Germinal center (tissue), 1 donor: ENCODE measurements at regions not wholly inside any gene's neighbourhood (a gene's known extent, or its start where the extent isn't known, plus 50 kb on each side); places are given as distances from the start of the nearest gene placed in this dataset.
"Not testable (repeated sequence)": the region's sequence is repeated elsewhere in the genome, so short reads cannot be mapped to it uniquely, and the experiment has no call there.

Source experiments
- DNase-seq: peaks from one replicate; pipeline ENCODE4 v3.0.0; 2012; ENCODE audit warnings: mixed read lengths, low spot score

DNA sequence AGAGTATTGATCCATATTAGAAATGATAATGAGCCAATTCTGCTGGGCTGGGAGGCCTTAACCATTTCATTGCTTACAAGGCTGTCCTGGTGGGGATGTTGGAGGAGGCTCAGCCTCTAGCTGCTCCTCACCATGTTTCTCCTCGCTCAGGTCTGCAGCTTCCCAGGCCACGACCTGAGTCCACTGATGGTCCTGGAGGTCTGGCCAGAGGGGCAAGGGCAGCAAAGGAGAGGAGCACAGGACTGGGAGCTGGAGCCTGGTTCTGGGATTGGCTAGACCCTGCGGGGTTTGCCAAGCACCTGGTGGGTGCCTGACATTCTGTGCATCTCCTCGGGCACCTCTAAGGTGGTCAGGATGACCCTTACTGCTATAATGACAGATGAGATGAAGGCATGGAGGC lies 92.6 kb downstream of the KIF26A start:
- no peak for DNase-seq

DNA sequence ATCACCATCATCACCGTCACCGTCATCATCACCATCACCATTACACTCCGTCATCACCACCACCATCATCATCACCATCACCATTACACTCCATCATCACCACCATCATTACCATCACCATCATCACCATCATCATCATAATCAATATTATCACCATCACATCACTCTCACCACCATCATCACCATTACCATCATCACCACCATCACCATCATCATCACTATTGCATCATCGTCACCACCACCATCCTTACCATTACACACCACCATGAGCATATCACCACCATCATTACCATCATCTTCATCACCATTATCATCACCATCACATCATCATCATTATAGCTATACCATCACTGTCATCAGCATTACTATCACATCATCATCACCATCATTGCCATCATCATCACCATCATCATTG lies 93.7 kb downstream of the KIF26A start:
- no peak for DNase-seq

- DNase-seq, result not testable (repeated sequence)
Observed at GRCh38 chr14:104234007-104234786, 95.8 kb downstream of the KIF26A start.

GRCh38 chr14:104235686-104236085 lies 97.3 kb downstream of the KIF26A start:
- DNase-seq, result no peak

GRCh38 chr14:104237651-104238423 lies 99.5 kb downstream of the KIF26A start:
- DNase-seq, result no peak

- no peak for DNase-seq
Observed at GRCh38 chr14:104238424-104239184, 100.2 kb downstream of the KIF26A start.

DNA sequence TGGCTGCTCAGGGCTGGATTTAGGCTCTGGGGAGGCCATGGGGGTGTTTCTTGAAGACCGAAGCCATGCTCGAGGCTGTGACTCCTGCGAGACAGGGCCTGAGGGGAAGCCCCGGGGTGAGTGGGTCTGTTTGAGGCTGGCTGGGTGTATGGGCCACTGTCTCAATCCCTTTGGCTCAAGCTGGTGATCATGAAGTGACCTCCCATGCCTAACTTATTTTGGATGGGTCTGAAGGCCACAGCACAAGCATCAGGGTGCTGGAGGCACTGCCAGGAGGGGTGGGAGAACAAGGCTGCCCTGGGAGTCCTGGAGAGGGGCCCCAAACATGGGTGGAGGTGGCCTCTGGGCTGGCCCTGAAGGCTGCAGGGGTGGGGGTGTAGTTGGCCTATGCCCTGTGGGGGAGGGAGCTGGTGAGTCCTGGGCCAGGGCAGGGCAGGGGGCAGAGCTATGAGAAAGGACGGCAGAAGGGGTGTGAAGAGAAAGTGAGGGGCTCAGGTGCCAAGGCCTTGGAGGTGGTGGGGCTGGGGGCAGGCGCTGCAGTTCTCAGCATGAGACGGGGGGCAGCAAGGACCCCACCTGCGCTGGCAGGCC lies 100.9 kb downstream of the KIF26A start:
- no peak for DNase-seq

DNA sequence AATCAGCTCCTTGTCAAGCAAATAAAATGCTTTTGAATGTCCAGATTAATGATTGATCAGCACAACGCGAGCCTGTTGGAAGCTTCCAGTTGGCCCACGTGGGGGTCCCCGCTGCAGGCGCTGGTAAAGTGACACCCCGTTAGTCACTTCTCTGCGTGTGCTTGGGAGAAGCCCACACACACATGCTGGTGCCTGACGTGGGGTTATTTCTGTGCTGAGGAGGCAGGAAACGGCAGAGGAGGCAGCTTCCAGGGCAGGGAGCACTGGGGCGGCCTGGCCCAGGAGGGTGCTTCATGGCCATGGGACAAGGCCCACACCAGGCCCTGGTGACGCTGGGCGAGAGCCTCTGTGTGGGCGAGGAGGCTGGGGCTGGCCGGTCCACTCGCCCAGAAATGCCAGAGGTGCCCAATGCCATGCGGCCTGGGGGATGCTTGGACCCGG lies 101.5 kb downstream of the KIF26A start:
- no peak for DNase-seq

GRCh38 chr14:104240434-104241157 lies 102.2 kb downstream of the KIF26A start:
- DNase-seq, result peak; percentile 73

DNA sequence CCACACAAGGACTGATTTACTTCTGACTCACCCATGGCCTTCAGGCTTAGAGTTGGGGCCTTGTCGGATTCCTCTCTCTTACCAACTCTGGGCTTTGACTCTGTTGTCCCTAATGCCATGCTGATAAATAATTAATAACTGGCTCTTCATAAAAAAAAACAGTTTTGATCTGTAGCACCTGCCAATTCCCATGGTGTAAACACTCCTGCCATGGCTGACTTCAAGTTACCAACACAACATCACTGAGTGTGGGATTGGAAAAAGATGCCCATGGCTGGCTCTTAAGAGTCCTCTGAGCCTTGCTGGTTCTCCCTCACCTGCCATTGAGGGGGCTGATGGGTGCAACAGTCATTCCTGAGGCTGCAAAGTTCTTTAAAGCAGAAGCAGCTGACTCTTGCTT lies 104.8 kb downstream of the KIF26A start:
- DNase-seq, result no peak

GRCh38 chr14:104244221-104245011 lies 106.0 kb downstream of the KIF26A start:
- DNase-seq, result no peak

GRCh38 chr14:104245075-104245474 lies 106.7 kb downstream of the KIF26A start:
- DNase-seq, result no peak

DNA sequence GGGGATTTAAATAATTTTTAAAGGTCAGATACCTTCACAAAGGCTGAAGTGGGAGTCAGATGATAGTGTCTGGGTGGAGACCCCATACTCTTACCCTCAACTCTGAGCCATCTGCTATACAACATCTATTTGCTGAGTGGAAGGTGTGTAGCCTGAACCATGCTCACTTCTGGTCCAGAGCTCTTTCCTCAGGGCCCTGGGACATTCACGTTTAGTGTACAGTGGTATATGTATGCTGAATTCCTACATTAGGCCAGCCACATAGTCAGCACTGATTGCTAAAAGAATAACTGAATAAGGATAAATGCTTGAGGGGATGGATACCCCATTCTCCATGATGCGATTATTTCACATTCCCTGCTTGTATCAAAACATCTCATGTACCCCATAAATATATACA lies 107.3 kb downstream of the KIF26A start:
- no peak for DNase-seq

DNA sequence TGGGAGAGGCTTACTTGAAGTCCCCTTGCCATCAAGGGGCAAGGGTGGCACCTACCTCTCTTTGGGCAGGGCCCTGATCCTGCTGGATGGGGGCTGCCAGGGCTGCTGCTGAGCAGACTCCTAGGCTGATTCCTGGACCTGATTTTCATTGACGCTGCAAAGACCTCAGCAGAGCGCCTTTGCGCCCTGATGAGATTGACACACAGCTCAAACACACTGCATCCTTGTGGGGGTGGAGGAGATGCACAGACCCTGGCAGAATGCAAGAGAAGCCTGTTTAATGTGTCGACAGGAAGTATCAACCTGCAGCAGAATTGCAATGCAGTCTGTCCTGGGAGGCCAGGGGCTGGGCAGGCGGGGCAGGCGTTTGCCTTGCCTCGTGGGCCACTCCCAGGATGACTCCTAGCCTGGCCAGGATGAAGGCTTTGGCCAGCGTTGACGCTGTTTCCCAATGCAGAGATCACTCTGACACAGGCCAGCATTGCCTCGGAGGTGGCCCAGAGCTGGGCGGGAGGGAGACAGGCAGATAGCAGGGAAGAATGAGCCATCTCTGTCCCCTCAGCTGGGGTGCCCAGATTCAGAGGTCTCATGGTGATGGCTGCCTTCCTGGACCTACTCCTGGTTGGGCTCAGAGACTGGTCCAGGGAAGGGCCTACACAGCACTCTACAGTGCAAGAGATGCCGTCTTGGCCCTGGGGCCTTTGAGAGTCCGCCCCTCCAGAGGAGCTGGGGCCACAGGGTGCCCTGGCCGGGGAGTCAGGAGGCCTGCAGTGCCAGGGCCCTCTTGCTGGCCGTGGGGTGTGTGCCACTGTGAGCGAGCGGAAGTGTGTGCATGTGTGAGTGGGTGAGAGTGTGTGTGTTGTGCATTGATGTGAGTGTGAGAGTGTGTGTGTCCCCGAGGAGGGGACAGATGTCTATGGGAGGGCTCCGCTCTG lies 108.3 kb downstream of the KIF26A start:
- DNase-seq, result no peak

GRCh38 chr14:104247336-104248202 lies 109.2 kb downstream of the KIF26A start:
- DNase-seq, result no peak

GRCh38 chr14:104248203-104249055 lies 110.0 kb downstream of the KIF26A start:
- no peak for DNase-seq

GRCh38 chr14:104249089-104249488 lies 110.7 kb downstream of the KIF26A start:
- no peak for DNase-seq

GRCh38 chr14:104249706-104250105 lies 111.3 kb downstream of the KIF26A start:
- no peak for DNase-seq
